GM18909 (cell line): ENCODE measurements at regions not wholly inside any gene's neighbourhood (a gene's known extent, or its start where the extent isn't known, plus 50 kb on each side); places are given as distances from the start of the nearest gene placed in this dataset.
"Not testable (repeated sequence)": the region's sequence is repeated elsewhere in the genome, so short reads cannot be mapped to it uniquely, and the experiment has no call there.

Experiments
- ATAC-seq: cut with Tn5 transposase; IDR thresholded peaks from one replicate; pipeline ENCODE4 v1.9.1; 2021; ENCODE audit warnings: mild to moderate bottlenecking; ENCODE audit not compliant: unreplicated experiment, poor library complexity

- ATAC-seq, result no peak
Measured at GRCh38 chr4:110364911-110365520, 110.9 kb upstream of the ENPEP start.

DNA sequence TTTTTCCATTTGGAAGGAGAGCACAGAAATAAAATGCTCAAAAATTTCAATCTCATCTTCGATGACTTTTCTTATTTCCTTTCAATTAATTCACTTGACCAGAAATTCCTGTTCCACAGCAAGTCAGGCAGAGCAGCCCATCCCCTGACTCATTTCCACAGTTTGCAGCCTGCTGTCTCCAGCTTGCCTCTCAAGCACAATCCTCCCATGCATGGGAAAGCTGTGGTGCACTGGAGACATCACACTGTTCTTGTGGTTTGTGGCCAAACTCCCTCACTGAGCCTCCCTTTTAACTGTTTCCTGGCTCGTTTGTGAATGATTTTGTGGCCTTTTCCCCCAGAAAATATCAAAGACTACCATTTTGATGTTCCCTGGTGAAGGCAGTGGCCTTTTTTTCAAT lies 114.0 kb upstream of the ENPEP start:
- no peak for ATAC-seq

GRCh38 chr4:110359076-110359475 lies 116.9 kb upstream of the ENPEP start:
- no peak for ATAC-seq

DNA sequence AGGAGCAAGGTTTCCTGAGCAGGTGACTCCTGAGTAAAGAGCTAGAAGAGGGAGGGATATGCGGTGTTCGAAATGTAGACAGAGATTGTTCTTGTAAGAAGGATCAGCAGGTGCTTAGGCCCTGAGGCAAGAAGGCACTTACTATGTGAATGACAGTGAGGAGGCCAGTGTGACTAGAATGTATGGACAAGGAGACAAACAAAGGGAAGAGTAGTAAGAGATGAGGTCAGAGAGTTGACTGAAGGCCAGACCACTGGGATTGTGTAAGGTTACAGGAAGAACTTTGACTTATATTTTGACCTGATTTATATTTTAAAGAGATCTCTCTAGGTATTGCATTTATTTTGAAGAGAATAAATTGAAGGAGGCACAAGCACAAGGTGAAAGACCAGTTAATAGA lies 118.4 kb upstream of the ENPEP start:
- no peak for ATAC-seq

DNA sequence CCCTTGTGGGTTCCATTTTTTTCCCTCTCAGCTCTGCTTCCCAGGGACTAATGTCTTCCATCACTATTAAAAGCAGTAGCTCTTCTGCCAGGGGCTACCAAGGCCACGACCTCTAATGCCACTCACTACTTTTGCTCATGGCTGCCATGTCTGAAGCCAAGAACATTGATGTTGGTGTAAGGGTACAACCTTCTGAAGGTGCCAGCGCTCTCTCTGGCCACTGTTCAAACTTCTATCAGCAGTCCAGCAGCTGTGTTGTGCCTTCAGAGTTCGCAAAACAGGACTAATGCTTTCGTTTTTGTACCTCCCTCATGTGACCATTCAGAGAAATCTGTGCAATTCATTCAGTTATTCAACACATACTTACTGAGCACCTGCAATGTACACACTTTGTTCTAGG lies 121.5 kb upstream of the ENPEP start:
- ATAC-seq, result no peak

DNA sequence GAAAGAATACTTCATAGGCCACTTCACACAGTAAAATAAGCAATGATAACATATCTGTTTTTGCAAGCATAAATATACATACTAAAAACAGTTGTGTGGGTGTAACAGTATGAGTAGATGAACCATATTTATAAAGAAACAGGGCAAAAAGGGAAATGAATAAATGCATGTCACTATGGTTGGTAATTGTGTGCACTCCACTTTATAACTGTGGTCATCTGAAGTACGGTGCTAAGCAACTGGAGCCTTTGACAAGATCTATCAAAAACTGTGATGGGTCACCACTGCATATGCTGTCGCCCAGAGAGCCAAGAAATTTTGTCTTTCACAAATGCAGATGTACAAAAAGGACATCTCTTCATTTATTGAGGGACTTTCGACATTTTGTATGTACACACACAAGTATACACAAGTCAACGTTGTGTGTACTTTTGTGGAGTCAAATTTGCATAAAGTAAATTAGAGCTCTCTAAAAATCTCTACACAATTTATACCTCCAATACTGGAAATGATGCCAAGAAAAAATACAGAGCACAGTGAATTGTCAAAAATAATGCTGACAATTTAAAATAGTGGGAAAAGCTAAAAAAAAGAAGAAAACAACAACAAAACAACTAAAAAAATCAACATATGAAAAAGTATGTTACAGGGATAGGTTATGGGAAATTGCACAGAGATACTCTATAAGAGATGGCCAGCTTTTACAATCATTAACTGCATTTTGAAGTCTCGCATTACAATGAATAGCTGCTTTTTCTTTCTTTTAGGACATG lies 123.1 kb upstream of the ENPEP start:
- ATAC-seq, result no peak

DNA sequence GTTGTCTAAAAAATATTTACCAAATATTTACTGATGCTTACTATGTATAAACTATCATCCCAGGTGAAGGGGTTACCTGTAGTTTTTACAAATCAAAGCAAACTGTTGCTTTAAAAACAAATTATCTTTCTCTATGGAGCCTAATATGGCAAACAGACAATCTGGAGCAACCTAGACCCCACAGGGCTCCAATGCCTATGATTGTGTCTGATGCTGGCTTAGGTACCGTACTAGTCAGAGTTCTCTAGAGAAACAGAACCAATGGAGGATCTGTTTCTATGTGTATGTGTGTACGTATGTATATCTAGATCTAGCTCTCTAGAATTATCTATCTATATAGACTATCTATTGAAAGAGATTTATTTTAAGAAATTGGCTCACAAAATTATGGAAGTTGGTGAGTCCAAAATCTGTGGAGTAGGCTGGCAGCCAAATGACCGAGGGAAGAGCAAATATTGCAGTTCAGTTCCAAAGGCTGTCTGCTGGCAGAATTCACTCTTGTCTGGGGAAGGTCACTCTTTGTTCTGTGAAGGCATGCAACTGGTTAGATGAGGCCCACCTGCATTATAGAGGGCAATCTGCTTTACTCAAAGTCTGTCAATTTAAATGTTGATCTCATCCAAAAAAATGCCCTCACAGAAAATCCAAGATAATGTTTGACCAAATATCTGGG lies 127.1 kb upstream of the ENPEP start:
- ATAC-seq, result no peak

- no peak for ATAC-seq
Measured at GRCh38 chr4:110347805-110348204, 128.2 kb upstream of the ENPEP start.

- no peak for ATAC-seq
Measured at GRCh38 chr4:110344165-110344564, 131.8 kb upstream of the ENPEP start.

DNA sequence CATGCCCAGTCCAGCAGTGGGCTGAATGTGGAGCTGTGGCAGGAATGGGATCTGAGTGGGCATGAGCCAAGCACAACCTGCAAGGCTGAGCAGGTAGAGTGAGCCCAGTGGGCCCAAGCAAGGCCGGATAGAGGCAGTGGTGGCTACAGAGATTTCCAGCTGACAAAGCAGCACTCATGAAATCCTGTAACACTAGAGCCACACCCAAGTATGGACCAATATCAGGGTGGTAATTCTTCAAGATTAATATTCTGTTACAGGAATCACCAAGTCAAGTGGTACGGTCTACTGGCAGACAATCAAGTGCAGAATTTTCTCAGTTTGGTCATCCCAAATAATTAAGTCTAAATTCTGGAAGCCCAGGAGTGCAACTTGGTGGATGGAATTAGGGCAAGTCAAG lies 132.4 kb upstream of the ENPEP start:
- ATAC-seq, result no peak

- ATAC-seq, result peak; percentile 87
Measured at GRCh38 chr4:110341118-110341517, 134.8 kb upstream of the ENPEP start.

DNA sequence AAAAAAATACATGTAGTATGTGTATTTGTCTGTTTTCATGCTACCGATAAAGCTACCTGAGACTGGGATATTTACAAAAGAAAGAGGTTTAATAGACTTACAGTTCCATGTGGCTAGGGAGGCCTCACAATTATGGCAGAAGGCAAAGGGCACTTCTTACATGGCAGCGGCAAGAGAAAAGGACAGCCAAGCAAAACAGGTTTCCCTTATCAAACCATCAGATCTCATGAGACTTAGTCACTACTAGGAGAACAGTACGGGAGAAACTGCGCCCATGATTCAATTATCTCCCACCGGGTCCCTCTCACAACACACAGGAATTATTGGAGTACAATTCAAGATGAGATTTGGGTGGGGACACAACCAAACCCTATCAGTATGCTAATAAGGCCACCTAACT lies 137.0 kb upstream of the ELOVL6 start:
- ATAC-seq, result no peak

DNA sequence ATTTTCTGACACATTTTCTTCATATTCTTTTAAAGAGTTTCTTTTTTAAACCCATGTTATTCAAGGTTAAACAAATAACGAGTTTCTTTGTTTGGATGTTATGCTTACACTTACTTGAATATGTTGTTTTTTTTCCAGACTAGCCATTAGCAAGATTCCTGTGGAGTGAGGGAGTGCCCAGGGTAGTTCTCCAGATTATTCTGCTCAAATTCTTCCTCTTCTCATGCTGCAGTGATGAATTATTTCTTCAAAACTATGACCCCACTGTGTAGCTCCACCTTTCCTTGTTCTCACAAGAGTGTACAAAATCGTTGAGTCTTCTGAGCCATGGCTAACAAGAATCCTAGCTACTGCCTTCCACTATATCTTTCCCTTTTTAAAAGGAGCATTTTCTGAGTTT lies 134.1 kb upstream of the ELOVL6 start:
- no peak for ATAC-seq

GRCh38 chr4:110326426-110326825 lies 128.0 kb upstream of the ELOVL6 start:
- ATAC-seq, result not testable (repeated sequence)

GRCh38 chr4:110310795-110311194 lies 112.4 kb upstream of the ELOVL6 start:
- ATAC-seq, result peak; percentile 73

DNA sequence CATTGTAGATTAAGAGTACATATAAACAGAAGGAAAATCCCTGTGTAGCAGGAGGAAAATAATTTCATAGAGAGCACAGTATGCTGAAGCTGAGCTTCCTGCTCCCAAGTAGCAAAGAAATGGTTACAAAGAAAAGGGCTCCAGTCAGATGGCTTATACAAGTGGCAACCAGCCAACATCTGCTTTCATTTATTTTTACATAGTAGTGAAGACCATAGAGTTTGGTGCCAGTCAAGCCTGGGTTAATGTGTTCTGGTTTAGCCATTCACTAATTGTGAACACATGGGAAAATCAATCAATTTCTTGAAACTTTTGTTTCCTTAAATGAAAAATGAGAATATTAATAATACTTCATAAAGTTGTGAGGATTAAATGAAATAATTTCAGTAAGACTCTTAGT lies 111.3 kb upstream of the ELOVL6 start:
- no peak for ATAC-seq

GRCh38 chr4:110306303-110306702 lies 107.9 kb upstream of the ELOVL6 start:
- ATAC-seq, result no peak

DNA sequence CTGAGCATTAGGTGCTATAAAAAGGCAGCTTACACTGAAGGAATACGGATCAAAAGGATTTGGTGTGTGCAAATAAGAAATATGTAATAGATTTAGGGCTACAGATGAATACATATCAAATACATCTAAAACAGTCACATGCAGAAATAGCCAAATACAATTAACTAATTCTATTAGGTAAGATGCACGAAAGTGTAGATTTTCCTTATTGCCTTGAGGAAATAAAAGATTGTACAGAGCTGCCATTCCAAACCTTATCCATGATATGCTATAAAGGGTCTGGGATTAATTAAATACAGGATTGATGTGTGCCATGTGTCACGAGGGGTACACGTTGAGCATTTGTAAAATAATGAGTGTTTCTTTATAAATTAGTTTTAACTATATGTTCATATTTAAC lies 107.0 kb upstream of the ELOVL6 start:
- ATAC-seq, result no peak

DNA sequence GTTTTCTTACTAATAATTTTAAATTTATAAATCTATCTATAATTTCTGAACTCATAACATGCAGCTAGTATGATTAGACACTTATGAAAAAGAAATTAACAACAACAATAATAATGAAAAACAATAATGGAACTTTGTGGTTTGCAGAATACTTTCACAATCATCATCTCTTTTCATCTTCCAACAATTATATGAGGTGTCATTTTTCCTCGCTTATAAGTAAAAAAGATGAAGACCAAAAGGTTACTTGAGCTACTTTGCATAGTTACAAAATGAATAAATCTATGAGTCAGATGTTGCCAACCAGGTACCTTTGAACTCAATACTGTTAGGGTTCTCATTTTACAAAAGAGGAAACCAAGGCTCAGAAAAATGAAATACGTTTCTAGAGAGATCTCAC lies 98.5 kb upstream of the ELOVL6 start:
- peak; percentile 87 for ATAC-seq

DNA sequence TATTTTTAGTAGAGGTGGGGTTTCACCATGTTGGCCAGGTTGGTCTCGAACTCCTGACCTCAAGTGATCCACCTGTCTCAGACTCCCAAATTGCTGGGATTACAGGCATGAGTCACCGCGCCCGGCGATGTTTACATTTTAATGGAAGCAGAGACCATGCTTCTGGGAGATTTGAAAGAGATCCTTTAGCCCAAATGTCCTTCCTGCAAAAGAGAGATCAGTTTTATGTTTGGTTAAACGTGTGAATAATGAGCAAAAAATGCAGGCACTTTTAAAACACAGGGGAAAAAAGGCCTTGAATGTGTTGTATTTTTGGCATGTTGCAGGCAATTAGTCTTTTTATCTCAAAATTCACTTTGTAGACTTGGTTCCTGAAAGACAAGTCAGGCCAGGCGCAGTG lies 95.8 kb upstream of the ELOVL6 start:
- ATAC-seq, result no peak

DNA sequence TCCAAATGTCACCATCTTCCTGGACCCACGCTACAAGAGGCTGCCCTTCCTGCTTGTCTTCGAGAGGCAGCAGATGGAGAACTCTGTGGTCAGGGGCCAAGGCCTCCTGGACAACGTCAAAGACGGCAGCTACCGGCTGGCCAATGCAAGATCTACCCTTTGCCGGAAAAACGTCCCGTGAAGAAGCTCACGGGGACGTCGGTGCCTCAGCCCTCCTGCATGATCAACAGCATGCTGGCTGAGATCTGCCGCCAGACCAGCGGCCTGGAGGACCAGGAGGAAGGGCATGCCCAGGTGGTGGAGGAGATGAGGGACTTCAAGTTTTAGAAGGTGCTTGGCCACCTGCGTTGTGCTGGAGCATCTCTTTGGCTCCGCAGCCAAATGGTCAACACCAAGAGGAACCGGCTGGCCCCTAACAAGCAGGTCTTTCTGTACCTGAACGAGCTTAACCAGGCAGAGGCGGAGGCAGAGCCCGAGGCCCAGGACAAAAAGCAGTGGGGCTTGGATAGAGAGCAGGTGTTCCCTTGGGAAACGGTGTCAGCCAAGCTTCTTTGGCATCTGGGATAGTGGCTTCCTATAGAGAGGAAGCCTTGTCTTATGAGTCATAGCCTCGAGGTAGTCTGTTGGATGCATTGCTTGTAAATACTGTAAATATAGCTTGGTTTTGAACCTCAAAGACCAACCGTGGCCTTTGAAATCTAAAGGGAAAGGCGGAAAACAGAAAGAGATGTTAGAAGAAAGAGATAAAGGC lies 94.8 kb upstream of the ELOVL6 start:
- no peak for ATAC-seq
